ENCODE measurements at regions not wholly inside any gene's neighbourhood (a gene's known extent, or its start where the extent isn't known, plus 50 kb on each side); places are given as distances from the start of the nearest gene placed in this dataset.

GRCh38 chr4:57401586-57401985, 291.4 kb upstream of the IGFBP7 start:
- no peak overlapping the region for H3K4ac ChIP-seq (ENCODE audit: low read depth, low read length)
- no peak overlapping the region for H4K5ac ChIP-seq (ENCODE audit: low read length)
- no peak overlapping the region for H2BK5ac ChIP-seq (ENCODE audit: low read length)
- H2AK5ac ChIP-seq (ENCODE audit: low read length): no peak overlapping the region
- H2BK15ac ChIP-seq (replicated peaks; ENCODE audit: low read depth): no peak overlapping the region
- no peak overlapping the region for H3K18ac ChIP-seq (ENCODE audit: low read length)
- no peak overlapping the region for H3K4me3 ChIP-seq (ENCODE audit: low read length)
- whole genome bisulfite sequencing (ENCODE audit: extremely low coverage, insufficient coverage, low lambda C conversion rate): no CpG with 5 or more reads among the region's 4 CpGs
- H3K36me3 ChIP-seq (ENCODE audit: control insufficient read depth, insufficient read depth, low read length): no peaks in the 10 kb centered on the region
- no peaks in the 10 kb centered on the region for H3K27me3 ChIP-seq (ENCODE audit: insufficient read depth, low read length, poor library complexity)
- no peak overlapping the region for H3K9ac ChIP-seq (ENCODE audit: low read length)
- H3K79me2 ChIP-seq (ENCODE audit: control insufficient read depth, insufficient read depth, low read length): no peaks in the 10 kb centered on the region
- H3K56ac ChIP-seq (ENCODE audit: low read length): no peak overlapping the region
- H2BK120ac ChIP-seq (ENCODE audit: low read depth, low read length): no peak overlapping the region
- H4K8ac ChIP-seq (ENCODE audit: low read depth, low read length): no peak overlapping the region
- H3K23ac ChIP-seq (ENCODE audit: low read length): no peak overlapping the region
- H3K4me2 ChIP-seq (ENCODE audit: low read length): no peak overlapping the region
- H3K27ac ChIP-seq (ENCODE audit: low read depth, low read length): no peak overlapping the region
- no peak for DNase-seq
- peaks cover 2% of the 10 kb centered on the region for H3K4me1 ChIP-seq (ENCODE audit: control insufficient read depth, low read depth, low read length)
- H3K79me1 ChIP-seq (ENCODE audit: low read length): no peaks in the 10 kb centered on the region

GRCh38 chr4:57378766-57379165, 268.6 kb upstream of the IGFBP7 start:
- H2BK5ac ChIP-seq (ENCODE audit: low read length): no peak overlapping the region
- no peaks in the 10 kb centered on the region for H3K36me3 ChIP-seq (ENCODE audit: control insufficient read depth, insufficient read depth, low read length)
- no peak overlapping the region for H2BK15ac ChIP-seq (replicated peaks; ENCODE audit: low read depth)
- H3K27me3 ChIP-seq (ENCODE audit: insufficient read depth, low read length, poor library complexity): no peaks in the 10 kb centered on the region
- no peak overlapping the region for H3K56ac ChIP-seq (ENCODE audit: low read length)
- H3K4me3 ChIP-seq (ENCODE audit: low read length): no peak overlapping the region
- H3K79me1 ChIP-seq (ENCODE audit: low read length): no peaks in the 10 kb centered on the region
- WGBS (ENCODE audit: extremely low coverage, insufficient coverage, low lambda C conversion rate): no CpG with 5 or more reads among the region's 3 CpGs
- no peak overlapping the region for H3K4me2 ChIP-seq (ENCODE audit: low read length)
- H3K79me2 ChIP-seq (ENCODE audit: control insufficient read depth, insufficient read depth, low read length): no peaks in the 10 kb centered on the region
- H2AK5ac ChIP-seq (ENCODE audit: low read length): no peak overlapping the region
- peak; percentile 62 for DNase-seq
- H3K27ac ChIP-seq (ENCODE audit: low read depth, low read length): no peak overlapping the region
- H3K18ac ChIP-seq (ENCODE audit: low read length): no peak overlapping the region
- no peak overlapping the region for H2BK120ac ChIP-seq (ENCODE audit: low read depth, low read length)
- no peak overlapping the region for H4K5ac ChIP-seq (ENCODE audit: low read length)
- no peak overlapping the region for H3K9ac ChIP-seq (ENCODE audit: low read length)
- H4K8ac ChIP-seq (ENCODE audit: low read depth, low read length): no peak overlapping the region
- no peak overlapping the region for H3K4ac ChIP-seq (ENCODE audit: low read depth, low read length)
- no peak overlapping the region for H3K23ac ChIP-seq (ENCODE audit: low read length)
- H3K4me1 ChIP-seq (ENCODE audit: control insufficient read depth, low read depth, low read length): no peaks in the 10 kb centered on the region

- Histone ChIP-seq H3K4me3 (ENCODE audit: low read length) (no peak overlapping the region), H2BK15ac (replicated peaks; ENCODE audit: low read depth) (no peak overlapping the region), H3K4me2 (ENCODE audit: low read length) (no peak overlapping the region), H4K5ac (ENCODE audit: low read length) (no peak overlapping the region), H3K23ac (ENCODE audit: low read length) (no peak overlapping the region), H3K79me1 (ENCODE audit: low read length) (no peaks in the 10 kb centered on the region), H3K27ac (ENCODE audit: low read depth, low read length) (no peak overlapping the region), H3K56ac (ENCODE audit: low read length) (no peak overlapping the region), H3K27me3 (ENCODE audit: insufficient read depth, low read length, poor library complexity) (no peaks in the 10 kb centered on the region), H2BK120ac (ENCODE audit: low read depth, low read length) (no peak overlapping the region), H3K4ac (ENCODE audit: low read depth, low read length) (no peak overlapping the region), H3K36me3 (ENCODE audit: control insufficient read depth, insufficient read depth, low read length) (no peaks in the 10 kb centered on the region), H3K4me1 (ENCODE audit: control insufficient read depth, low read depth, low read length) (no peaks in the 10 kb centered on the region), H3K9ac (ENCODE audit: low read length) (no peak overlapping the region), H3K18ac (ENCODE audit: low read length) (no peak overlapping the region), H4K8ac (ENCODE audit: low read depth, low read length) (no peak overlapping the region), H2AK5ac (ENCODE audit: low read length) (no peak overlapping the region), H2BK5ac (ENCODE audit: low read length) (no peak overlapping the region), H3K79me2 (ENCODE audit: control insufficient read depth, insufficient read depth, low read length) (no peaks in the 10 kb centered on the region)
- DNase-seq: peak; percentile 21
- no CpG with 5 or more reads among the region's 1 CpG for WGBS (ENCODE audit: extremely low coverage, insufficient coverage, low lambda C conversion rate)
These were observed 264.8 kb upstream of the IGFBP7 start for GRCh38 chr4:57374866-57375595.

GRCh38 chr4:57373991-57374390, 263.8 kb upstream of the IGFBP7 start:
- no peak overlapping the region for H3K4me3 ChIP-seq (ENCODE audit: low read length)
- H3K27ac ChIP-seq (ENCODE audit: low read depth, low read length): no peak overlapping the region
- no peaks in the 10 kb centered on the region for H3K4me1 ChIP-seq (ENCODE audit: control insufficient read depth, low read depth, low read length)
- H3K27me3 ChIP-seq (ENCODE audit: insufficient read depth, low read length, poor library complexity): no peaks in the 10 kb centered on the region
- no peaks in the 10 kb centered on the region for H3K79me2 ChIP-seq (ENCODE audit: control insufficient read depth, insufficient read depth, low read length)
- H3K18ac ChIP-seq (ENCODE audit: low read length): no peak overlapping the region
- H2BK120ac ChIP-seq (ENCODE audit: low read depth, low read length): no peak overlapping the region
- H4K5ac ChIP-seq (ENCODE audit: low read length): no peak overlapping the region
- H3K23ac ChIP-seq (ENCODE audit: low read length): no peak overlapping the region
- no peak overlapping the region for H3K56ac ChIP-seq (ENCODE audit: low read length)
- no peak overlapping the region for H4K8ac ChIP-seq (ENCODE audit: low read depth, low read length)
- H2BK5ac ChIP-seq (ENCODE audit: low read length): no peak overlapping the region
- WGBS (ENCODE audit: extremely low coverage, insufficient coverage, low lambda C conversion rate): no CpG with 5 or more reads among the region's 1 CpG
- no peak overlapping the region for H3K9ac ChIP-seq (ENCODE audit: low read length)
- no peaks in the 10 kb centered on the region for H3K36me3 ChIP-seq (ENCODE audit: control insufficient read depth, insufficient read depth, low read length)
- no peak overlapping the region for H3K4ac ChIP-seq (ENCODE audit: low read depth, low read length)
- H2BK15ac ChIP-seq (replicated peaks; ENCODE audit: low read depth): no peak overlapping the region
- no peak for DNase-seq
- no peak overlapping the region for H2AK5ac ChIP-seq (ENCODE audit: low read length)
- no peaks in the 10 kb centered on the region for H3K79me1 ChIP-seq (ENCODE audit: low read length)
- H3K4me2 ChIP-seq (ENCODE audit: low read length): no peak overlapping the region

DNA sequence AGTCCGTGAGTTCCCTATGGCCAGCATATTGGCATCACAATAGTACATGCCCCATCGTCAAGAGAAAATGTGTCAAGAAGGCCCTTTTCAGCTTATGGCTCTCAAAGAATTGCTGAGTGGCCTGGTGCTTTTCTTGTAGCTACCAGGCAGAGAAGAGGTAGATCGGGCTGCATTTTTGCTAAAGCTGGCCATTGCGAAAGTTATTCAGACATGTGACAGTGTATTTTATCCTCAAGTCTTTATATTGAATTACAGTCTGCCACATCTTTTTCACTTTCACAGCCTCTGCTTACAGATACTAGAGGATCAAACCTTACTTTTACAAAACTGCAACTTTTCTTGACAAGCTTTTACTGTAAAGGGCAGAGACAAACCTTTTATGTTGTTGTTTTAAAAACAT, 261.5 kb upstream of the IGFBP7 start:
- H3K23ac ChIP-seq (ENCODE audit: low read length): no peak overlapping the region
- no peaks in the 10 kb centered on the region for H3K27me3 ChIP-seq (ENCODE audit: insufficient read depth, low read length, poor library complexity)
- no peaks in the 10 kb centered on the region for H3K36me3 ChIP-seq (ENCODE audit: control insufficient read depth, insufficient read depth, low read length)
- H3K18ac ChIP-seq (ENCODE audit: low read length): no peak overlapping the region
- H3K4me3 ChIP-seq (ENCODE audit: low read length): no peak overlapping the region
- H2BK120ac ChIP-seq (ENCODE audit: low read depth, low read length): no peak overlapping the region
- H3K79me2 ChIP-seq (ENCODE audit: control insufficient read depth, insufficient read depth, low read length): no peaks in the 10 kb centered on the region
- no peak overlapping the region for H4K8ac ChIP-seq (ENCODE audit: low read depth, low read length)
- no peaks in the 10 kb centered on the region for H3K79me1 ChIP-seq (ENCODE audit: low read length)
- no CpG with 5 or more reads among the region's 4 CpGs for WGBS (ENCODE audit: extremely low coverage, insufficient coverage, low lambda C conversion rate)
- no peak overlapping the region for H3K9ac ChIP-seq (ENCODE audit: low read length)
- no peak overlapping the region for H3K56ac ChIP-seq (ENCODE audit: low read length)
- H3K4ac ChIP-seq (ENCODE audit: low read depth, low read length): no peak overlapping the region
- no peak overlapping the region for H3K27ac ChIP-seq (ENCODE audit: low read depth, low read length)
- H2BK5ac ChIP-seq (ENCODE audit: low read length): no peak overlapping the region
- no peaks in the 10 kb centered on the region for H3K4me1 ChIP-seq (ENCODE audit: control insufficient read depth, low read depth, low read length)
- no peak overlapping the region for H2AK5ac ChIP-seq (ENCODE audit: low read length)
- H4K5ac ChIP-seq (ENCODE audit: low read length): no peak overlapping the region
- H3K4me2 ChIP-seq (ENCODE audit: low read length): no peak overlapping the region
- DNase-seq: no peak
- H2BK15ac ChIP-seq (replicated peaks; ENCODE audit: low read depth): no peak overlapping the region

DNA sequence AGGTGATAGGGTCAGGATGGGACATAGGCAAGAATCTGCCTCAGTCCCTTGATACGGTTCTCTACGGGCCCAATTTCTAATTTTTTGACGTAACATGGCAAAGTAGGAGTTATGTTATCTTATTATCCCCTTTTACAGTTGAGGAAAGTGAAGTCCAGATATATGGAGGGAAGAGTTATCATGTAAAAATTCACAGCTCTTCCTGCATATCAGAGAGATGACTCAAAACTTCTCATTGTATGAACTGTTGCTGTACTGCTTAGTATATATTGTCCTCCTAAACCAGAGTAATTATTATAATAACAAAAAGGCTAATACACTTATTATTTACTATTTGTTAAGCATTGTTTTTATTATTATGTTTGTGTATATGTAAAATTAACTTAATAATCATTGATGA, 260.5 kb upstream of the IGFBP7 start:
- H2BK5ac ChIP-seq (ENCODE audit: low read length): no peak overlapping the region
- no peaks in the 10 kb centered on the region for H3K79me1 ChIP-seq (ENCODE audit: low read length)
- H3K9ac ChIP-seq (ENCODE audit: low read length): no peak overlapping the region
- no peak for DNase-seq
- H2AK5ac ChIP-seq (ENCODE audit: low read length): no peak overlapping the region
- no peak overlapping the region for H3K23ac ChIP-seq (ENCODE audit: low read length)
- H3K4ac ChIP-seq (ENCODE audit: low read depth, low read length): no peak overlapping the region
- no peaks in the 10 kb centered on the region for H3K36me3 ChIP-seq (ENCODE audit: control insufficient read depth, insufficient read depth, low read length)
- H3K4me1 ChIP-seq (ENCODE audit: control insufficient read depth, low read depth, low read length): no peaks in the 10 kb centered on the region
- H3K18ac ChIP-seq (ENCODE audit: low read length): no peak overlapping the region
- no peak overlapping the region for H2BK120ac ChIP-seq (ENCODE audit: low read depth, low read length)
- no peak overlapping the region for H3K27ac ChIP-seq (ENCODE audit: low read depth, low read length)
- no peak overlapping the region for H4K8ac ChIP-seq (ENCODE audit: low read depth, low read length)
- no peak overlapping the region for H2BK15ac ChIP-seq (replicated peaks; ENCODE audit: low read depth)
- no CpG with 5 or more reads among the region's 3 CpGs for WGBS (ENCODE audit: extremely low coverage, insufficient coverage, low lambda C conversion rate)
- H3K4me2 ChIP-seq (ENCODE audit: low read length): no peak overlapping the region
- no peak overlapping the region for H3K56ac ChIP-seq (ENCODE audit: low read length)
- no peaks in the 10 kb centered on the region for H3K79me2 ChIP-seq (ENCODE audit: control insufficient read depth, insufficient read depth, low read length)
- no peaks in the 10 kb centered on the region for H3K27me3 ChIP-seq (ENCODE audit: insufficient read depth, low read length, poor library complexity)
- no peak overlapping the region for H4K5ac ChIP-seq (ENCODE audit: low read length)
- H3K4me3 ChIP-seq (ENCODE audit: low read length): no peak overlapping the region

Data from mesendoderm (in vitro differentiated cells).